SU-DHL-6 (cell line): ENCODE measurements at regions not wholly inside any gene's neighbourhood (a gene's known extent, or its start where the extent isn't known, plus 50 kb on each side); places are given as distances from the start of the nearest gene placed in this dataset.

Experiments used
- EZH2phosphoT487 ChIP-seq: fragments of 200-600 bp; sonication (generic), shearing (Covaris generic); conservative IDR thresholded peaks from 2 replicates; pipeline ENCODE4 v1.6.1; 2018; ENCODE audit warnings: mild to moderate bottlenecking, antibody characterized with exemption, low read length, moderate library complexity, mixed read lengths
- TF ChIP-seq, protein P1 (sequence below): fragments of 200-600 bp; sonication (generic); IDR thresholded peaks from one replicate; pipeline ENCODE4 v1.5.1; 2017; ENCODE audit warnings: antibody characterized with exemption, mild to moderate bottlenecking, low read length, moderate library complexity; ENCODE audit not compliant: insufficient read depth, poor library complexity, severe bottlenecking

DNA sequence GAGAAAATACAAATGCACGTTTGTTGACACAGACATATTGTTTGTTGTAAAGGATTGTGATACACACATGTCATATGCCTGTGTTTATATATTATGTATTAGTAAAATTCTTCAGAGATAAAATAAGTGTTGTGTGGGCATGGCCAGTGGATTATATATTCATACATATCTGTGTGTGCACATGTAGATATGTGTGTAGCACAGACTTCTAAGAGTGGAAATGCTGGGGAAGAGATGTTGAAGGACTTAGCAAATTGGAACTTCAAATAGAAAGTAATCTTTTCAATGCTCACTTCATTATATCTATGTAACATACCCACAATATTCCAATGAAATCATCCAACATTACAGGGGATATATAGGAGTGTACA is 413.2 kb downstream of the LMO7 start:
- TF ChIP-seq, protein P1, sequence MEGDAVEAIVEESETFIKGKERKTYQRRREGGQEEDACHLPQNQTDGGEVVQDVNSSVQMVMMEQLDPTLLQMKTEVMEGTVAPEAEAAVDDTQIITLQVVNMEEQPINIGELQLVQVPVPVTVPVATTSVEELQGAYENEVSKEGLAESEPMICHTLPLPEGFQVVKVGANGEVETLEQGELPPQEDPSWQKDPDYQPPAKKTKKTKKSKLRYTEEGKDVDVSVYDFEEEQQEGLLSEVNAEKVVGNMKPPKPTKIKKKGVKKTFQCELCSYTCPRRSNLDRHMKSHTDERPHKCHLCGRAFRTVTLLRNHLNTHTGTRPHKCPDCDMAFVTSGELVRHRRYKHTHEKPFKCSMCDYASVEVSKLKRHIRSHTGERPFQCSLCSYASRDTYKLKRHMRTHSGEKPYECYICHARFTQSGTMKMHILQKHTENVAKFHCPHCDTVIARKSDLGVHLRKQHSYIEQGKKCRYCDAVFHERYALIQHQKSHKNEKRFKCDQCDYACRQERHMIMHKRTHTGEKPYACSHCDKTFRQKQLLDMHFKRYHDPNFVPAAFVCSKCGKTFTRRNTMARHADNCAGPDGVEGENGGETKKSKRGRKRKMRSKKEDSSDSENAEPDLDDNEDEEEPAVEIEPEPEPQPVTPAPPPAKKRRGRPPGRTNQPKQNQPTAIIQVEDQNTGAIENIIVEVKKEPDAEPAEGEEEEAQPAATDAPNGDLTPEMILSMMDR = no peak
- no peak for TF ChIP-seq EZH2phosphoT487
